ENCODE measurements at regions not wholly inside any gene's neighbourhood (a gene's known extent, or its start where the extent isn't known, plus 50 kb on each side); places are given as distances from the start of the nearest gene placed in this dataset.

DNA sequence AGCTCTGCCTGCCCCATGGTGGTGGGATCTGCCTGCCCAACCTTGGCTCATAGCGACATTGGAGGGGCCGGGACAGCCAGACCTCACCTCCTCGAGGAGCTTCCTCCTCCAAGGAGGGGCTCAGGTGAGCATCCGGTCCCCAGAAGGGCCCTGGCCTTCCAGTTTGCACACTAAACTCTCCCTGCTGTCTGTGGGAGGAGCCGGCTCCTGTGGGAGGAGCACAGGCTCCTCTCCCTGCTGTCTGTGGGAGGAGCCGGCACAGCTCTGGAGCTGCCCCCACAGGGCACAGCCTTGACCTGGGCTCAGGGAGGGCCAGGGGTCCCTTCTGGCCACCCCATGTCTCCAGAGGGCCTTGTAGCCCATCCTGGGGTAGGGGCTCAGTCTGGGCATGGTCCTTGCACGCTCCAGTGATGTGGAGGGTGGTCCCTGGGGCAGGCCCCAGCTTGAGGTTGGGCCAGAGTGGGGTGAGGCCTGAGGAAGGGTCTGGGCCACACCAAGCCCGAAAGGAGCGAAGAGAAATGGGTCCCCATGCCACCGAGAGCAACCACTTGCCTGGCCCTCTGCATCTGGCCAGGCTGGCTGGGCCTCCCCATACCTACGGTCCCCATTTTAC is 147.5 kb upstream of the C14orf180 start:
- POLR2A ChIA-PET, result no interaction called here
- CTCF ChIA-PET, result no interaction called here
- Histone ChIP-seq H3K4me3 (ENCODE audit: control extremely low read depth in 1 of 5, extremely low read depth in 1 of 5, insufficient read depth in 1 of 5, low read depth in 2 of 5, low read length in 4 of 5) (no peak overlapping the region), H2AFZ (ENCODE audit: insufficient read depth, low read depth, low read length, poor library complexity, severe bottlenecking) (no peak overlapping the region), H3K36me3 (replicated peaks in 1 of 2; ENCODE audit: control extremely low read depth in 1 of 2, control insufficient read depth in 1 of 2, extremely low read depth in 1 of 2, insufficient read depth in 2 of 2, low read length in 1 of 2) (no peaks in the 10 kb centered on the region), H3K27me3 (replicated peaks in 1 of 4; ENCODE audit: control extremely low read depth in 1 of 4, control insufficient read depth in 3 of 4, insufficient read depth in 4 of 4, low read length in 3 of 4) (peaks cover 0 to 2% (median 0%) of the 10 kb centered on the region in 4 experiments), H3K4me2 (replicated peaks; ENCODE audit: low read depth, low read length, poor library complexity, severe bottlenecking) (no peak overlapping the region), H3K79me2 (ENCODE audit: control insufficient read depth, insufficient read depth, low read length) (no peaks in the 10 kb centered on the region), H4K20me1 (ENCODE audit: control insufficient read depth, insufficient read depth, low read length, poor library complexity, severe bottlenecking) (no peaks in the 10 kb centered on the region), H3K4me1 (ENCODE audit: control insufficient read depth in 2 of 2, insufficient read depth in 2 of 2, low read length in 2 of 2) (no peaks in the 10 kb centered on the region), H3K9ac (ENCODE audit: low read length) (no peak overlapping the region), H3K9me3 (ENCODE audit: control extremely low read depth in 1 of 3, control insufficient read depth in 2 of 3, insufficient read depth in 1 of 3, low read length in 2 of 3) (no peaks in the 10 kb centered on the region), H3K27ac (ENCODE audit: low read length in 2 of 2) (no peak overlapping the region)
- no peak overlapping the region for H3K27ac Mint-ChIP-seq
- 88% methylated on average over 11 of the region's 11 CpGs for WGBS (ENCODE audit: insufficient coverage)
- H3K9me3 Mint-ChIP-seq (ENCODE audit: insufficient read depth), result no peaks in the 10 kb centered on the region
- peaks cover 11% of the 10 kb centered on the region for H3K27me3 Mint-ChIP-seq
- H3K4me1 Mint-ChIP-seq, result no peaks in the 10 kb centered on the region
- ATAC-seq (ENCODE audit: low read depth) (no peak), DNase-seq (no peak)
- intact Hi-C loops (cut with micrococcal nuclease), result no loop called here
- TF ChIP-seq, protein P1, sequence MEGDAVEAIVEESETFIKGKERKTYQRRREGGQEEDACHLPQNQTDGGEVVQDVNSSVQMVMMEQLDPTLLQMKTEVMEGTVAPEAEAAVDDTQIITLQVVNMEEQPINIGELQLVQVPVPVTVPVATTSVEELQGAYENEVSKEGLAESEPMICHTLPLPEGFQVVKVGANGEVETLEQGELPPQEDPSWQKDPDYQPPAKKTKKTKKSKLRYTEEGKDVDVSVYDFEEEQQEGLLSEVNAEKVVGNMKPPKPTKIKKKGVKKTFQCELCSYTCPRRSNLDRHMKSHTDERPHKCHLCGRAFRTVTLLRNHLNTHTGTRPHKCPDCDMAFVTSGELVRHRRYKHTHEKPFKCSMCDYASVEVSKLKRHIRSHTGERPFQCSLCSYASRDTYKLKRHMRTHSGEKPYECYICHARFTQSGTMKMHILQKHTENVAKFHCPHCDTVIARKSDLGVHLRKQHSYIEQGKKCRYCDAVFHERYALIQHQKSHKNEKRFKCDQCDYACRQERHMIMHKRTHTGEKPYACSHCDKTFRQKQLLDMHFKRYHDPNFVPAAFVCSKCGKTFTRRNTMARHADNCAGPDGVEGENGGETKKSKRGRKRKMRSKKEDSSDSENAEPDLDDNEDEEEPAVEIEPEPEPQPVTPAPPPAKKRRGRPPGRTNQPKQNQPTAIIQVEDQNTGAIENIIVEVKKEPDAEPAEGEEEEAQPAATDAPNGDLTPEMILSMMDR (IDR thresholded peaks at IDR 0.05), result no peak
- no peak for TF ChIP-seq EZH2 (IDR thresholded peaks at IDR 0.05; ENCODE audit: borderline replicate concordance, insufficient read depth, low read depth, low read length, poor library complexity, severe bottlenecking)
- no peak overlapping the region for H3K4me3 Mint-ChIP-seq

GRCh38 chr14:104432611-104433231 is 146.8 kb upstream of the C14orf180 start:
- Mint-ChIP-seq H3K4me3 (no peak overlapping the region), H3K27me3 (peaks cover 11% of the 10 kb centered on the region), H3K9me3 (ENCODE audit: insufficient read depth) (no peaks in the 10 kb centered on the region), H3K4me1 (no peaks in the 10 kb centered on the region), H3K27ac (no peak overlapping the region)
- Histone ChIP-seq H3K27ac (ENCODE audit: low read length in 2 of 2) (no peak overlapping the region), H4K20me1 (ENCODE audit: control insufficient read depth, insufficient read depth, low read length, poor library complexity, severe bottlenecking) (no peaks in the 10 kb centered on the region), H3K9me3 (ENCODE audit: control extremely low read depth in 1 of 3, control insufficient read depth in 2 of 3, insufficient read depth in 1 of 3, low read length in 2 of 3) (no peaks in the 10 kb centered on the region), H2AFZ (ENCODE audit: insufficient read depth, low read depth, low read length, poor library complexity, severe bottlenecking) (no peak overlapping the region), H3K4me3 (ENCODE audit: control extremely low read depth in 1 of 5, extremely low read depth in 1 of 5, insufficient read depth in 1 of 5, low read depth in 2 of 5, low read length in 4 of 5) (no peak overlapping the region), H3K4me1 (ENCODE audit: control insufficient read depth in 2 of 2, insufficient read depth in 2 of 2, low read length in 2 of 2) (no peaks in the 10 kb centered on the region), H3K79me2 (ENCODE audit: control insufficient read depth, insufficient read depth, low read length) (no peaks in the 10 kb centered on the region), H3K27me3 (replicated peaks in 1 of 4; ENCODE audit: control extremely low read depth in 1 of 4, control insufficient read depth in 3 of 4, insufficient read depth in 4 of 4, low read length in 3 of 4) (peaks cover 0 to 2% (median 0%) of the 10 kb centered on the region in 4 experiments), H3K4me2 (replicated peaks; ENCODE audit: low read depth, low read length, poor library complexity, severe bottlenecking) (no peak overlapping the region), H3K9ac (ENCODE audit: low read length) (no peak overlapping the region), H3K36me3 (replicated peaks in 1 of 2; ENCODE audit: control extremely low read depth in 1 of 2, control insufficient read depth in 1 of 2, extremely low read depth in 1 of 2, insufficient read depth in 2 of 2, low read length in 1 of 2) (no peaks in the 10 kb centered on the region)
- TF ChIP-seq, protein P1 (IDR thresholded peaks at IDR 0.05), result no peak
- no peak for TF ChIP-seq EZH2 (IDR thresholded peaks at IDR 0.05; ENCODE audit: borderline replicate concordance, insufficient read depth, low read depth, low read length, poor library complexity, severe bottlenecking)
- DNase-seq, result no peak
- POLR2A ChIA-PET, result no interaction called here
- 87% methylated on average over 27 of the region's 27 CpGs for WGBS (ENCODE audit: insufficient coverage)
- ATAC-seq (ENCODE audit: low read depth), result no peak
- CTCF ChIA-PET, result no interaction called here
- intact Hi-C loops (cut with micrococcal nuclease), result no loop called here
